ENCODE measurements at regions not wholly inside any gene's neighbourhood (a gene's known extent, or its start where the extent isn't known, plus 50 kb on each side); places are given as distances from the start of the nearest gene placed in this dataset.

GRCh38 chr15:97143592-97144376 is 813.3 kb downstream of the NR2F2 start:
- in situ Hi-C loops (cut with MboI; ENCODE audit: low sequenced_read_pairs, unreplicated experiment) = no loop called here
- no peak for DNase-seq (ENCODE audit: low spot score)
- TF ChIP-seq CTCF (IDR thresholded peaks at IDR 0.05; ENCODE audit: borderline replicate concordance, control extremely low read depth, extremely low read depth, insufficient read depth, missing control alignments) = no peak

GRCh38 chr15:97144377-97144711 is 813.8 kb downstream of the NR2F2 start:
- TF ChIP-seq CTCF (IDR thresholded peaks at IDR 0.05; ENCODE audit: borderline replicate concordance, control extremely low read depth, extremely low read depth, insufficient read depth, missing control alignments) = no peak
- no peak for DNase-seq (ENCODE audit: low spot score)
- in situ Hi-C loops (cut with MboI; ENCODE audit: low sequenced_read_pairs, unreplicated experiment) = no loop called here

- no peak for DNase-seq (ENCODE audit: low spot score)
- no peak for TF ChIP-seq CTCF (IDR thresholded peaks at IDR 0.05; ENCODE audit: borderline replicate concordance, control extremely low read depth, extremely low read depth, insufficient read depth, missing control alignments)
- in situ Hi-C loops (cut with MboI; ENCODE audit: low sequenced_read_pairs, unreplicated experiment) = no loop called here
These were observed 813.3 kb upstream of the ARRDC4 start for GRCh38 chr15:97146929-97147870.

- no peak for TF ChIP-seq CTCF (IDR thresholded peaks at IDR 0.05; ENCODE audit: borderline replicate concordance, control extremely low read depth, extremely low read depth, insufficient read depth, missing control alignments)
- in situ Hi-C loops (cut with MboI; ENCODE audit: low sequenced_read_pairs, unreplicated experiment) = no loop called here
- no peak for DNase-seq (ENCODE audit: low spot score)
These were observed 807.0 kb upstream of the ARRDC4 start for GRCh38 chr15:97153356-97153965.

GRCh38 chr15:97156739-97157265 is 803.7 kb upstream of the ARRDC4 start:
- in situ Hi-C loops (cut with MboI; ENCODE audit: low sequenced_read_pairs, unreplicated experiment) = no loop called here
- no peak for TF ChIP-seq CTCF (IDR thresholded peaks at IDR 0.05; ENCODE audit: borderline replicate concordance, control extremely low read depth, extremely low read depth, insufficient read depth, missing control alignments)

GRCh38 chr15:97162805-97163495 is 797.6 kb upstream of the ARRDC4 start:
- no peak for TF ChIP-seq CTCF (IDR thresholded peaks at IDR 0.05; ENCODE audit: borderline replicate concordance, control extremely low read depth, extremely low read depth, insufficient read depth, missing control alignments)
- no peak for DNase-seq (ENCODE audit: low spot score)
- in situ Hi-C loops (cut with MboI; ENCODE audit: low sequenced_read_pairs, unreplicated experiment) = no loop called here

More at GRCh38 chr15:97156739-97157265, 803.7 kb upstream of the ARRDC4 start:
- DNase-seq (ENCODE audit: low spot score) = no peak

Data from GM13976 (cell line).